WTC11 (cell line): ENCODE measurements at regions not wholly inside any gene's neighbourhood (a gene's known extent, or its start where the extent isn't known, plus 50 kb on each side); places are given as distances from the start of the nearest gene placed in this dataset.

Source experiments
- ATAC-seq: fragments of 200-7000 bp; cut with Tn5 transposase; 2 replicates; pipeline ENCODE4 v1.10.0; 2021; ENCODE audit warnings: mild to moderate bottlenecking, moderate library complexity
- CTCF ChIA-PET: fragments of 300-600 bp; sonication (Branson Sonifier 250); formaldehyde crosslinking; loops from one replicate; lab custom pipeline; 2021; ENCODE audit warnings: antibody characterized with exemption; lab: Charles Lee
- POLR2A ChIA-PET: fragments of 350-600 bp; sonication (Branson Sonifier 250); formaldehyde crosslinking; loops from one replicate; lab custom pipeline; 2021; ENCODE audit warnings: antibody characterized with exemption; lab: Charles Lee
- DNase-seq: peaks from one replicate; pipeline ENCODE4 v3.0.0; 2021; ENCODE audit warnings: low spot score
- H3K27ac Mint-ChIP-seq: 2 replicates; pipeline ENCODE4 v1.8.0; 2021; ENCODE audit warnings: mixed read lengths
- H3K27me3 Mint-ChIP-seq: 2 replicates; pipeline ENCODE4 v1.8.0; 2021; ENCODE audit warnings: low read depth, mild to moderate bottlenecking, moderate library complexity, mixed read lengths
- H3K36me3 Mint-ChIP-seq: 2 replicates; pipeline ENCODE4 v1.8.0; 2021; ENCODE audit warnings: mixed read lengths
- H3K4me1 Mint-ChIP-seq: 2 replicates; pipeline ENCODE4 v1.8.0; 2022; ENCODE audit warnings: mixed read lengths
- H3K4me3 Mint-ChIP-seq: 2 replicates; pipeline ENCODE4 v1.8.0; 2021; ENCODE audit warnings: mild to moderate bottlenecking, moderate library complexity, mixed read lengths
- H3K9me3 Mint-ChIP-seq: 2 replicates; pipeline ENCODE4 v1.8.0; 2021; ENCODE audit warnings: mixed read lengths
- ARID4B ChIP-seq: sonication (generic); formaldehyde crosslinking; IDR thresholded peaks from 2 replicates; pipeline ENCODE4 v1.8.0; 2023; ENCODE audit warnings: missing genetic modification reagents, mild to moderate bottlenecking, borderline replicate concordance
- E2F4 ChIP-seq: sonication (generic); formaldehyde crosslinking; IDR thresholded peaks from 2 replicates; pipeline ENCODE4 v1.8.1; 2022; ENCODE audit warnings: low read depth, mild to moderate bottlenecking, moderate library complexity, missing genetic modification reagents, borderline replicate concordance
- EMX1 ChIP-seq: fragments of 250-450 bp; sonication (Bioruptor Pico); IDR thresholded peaks from 2 replicates; pipeline ENCODE4 v1.8.0; 2021; ENCODE audit warnings: mild to moderate bottlenecking
- FOXP1 ChIP-seq: sonication (generic); formaldehyde crosslinking; IDR thresholded peaks from 2 replicates; pipeline ENCODE4 v1.8.0; 2022; ENCODE audit warnings: missing genetic modification reagents, mild to moderate bottlenecking, moderate library complexity, borderline replicate concordance
- IRF2 ChIP-seq: sonication (generic); formaldehyde crosslinking; IDR thresholded peaks from 2 replicates; pipeline ENCODE4 v1.8.0; 2022; ENCODE audit warnings: low read depth, missing genetic modification reagents, borderline replicate concordance
- NFE2L1 ChIP-seq: sonication (generic); formaldehyde crosslinking; IDR thresholded peaks from 2 replicates; pipeline ENCODE4 v1.8.1; 2023; ENCODE audit warnings: missing genetic modification reagents
- PRRX2 ChIP-seq: fragments of 250-450 bp; sonication (Bioruptor Pico); IDR thresholded peaks from 2 replicates; pipeline ENCODE4 v1.8.0; 2021; ENCODE audit warnings: mild to moderate bottlenecking
- RELA ChIP-seq: sonication (generic); formaldehyde crosslinking; IDR thresholded peaks from 2 replicates; pipeline ENCODE4 v1.8.1; 2022; ENCODE audit warnings: missing genetic modification reagents, mild to moderate bottlenecking, borderline replicate concordance
- SMAD4 ChIP-seq: sonication (generic); formaldehyde crosslinking; IDR thresholded peaks from 2 replicates; pipeline ENCODE4 v1.8.0; 2022; ENCODE audit warnings: mild to moderate bottlenecking, missing genetic modification reagents
- SP1 ChIP-seq: sonication (generic); formaldehyde crosslinking; conservative IDR thresholded peaks from 2 replicates; pipeline ENCODE4 v1.8.1; 2022; ENCODE audit warnings: missing genetic modification reagents
- TEAD1 ChIP-seq: sonication (generic); formaldehyde crosslinking; IDR thresholded peaks from 2 replicates; pipeline ENCODE4 v1.8.0; 2022; ENCODE audit warnings: mild to moderate bottlenecking, missing genetic modification reagents
- ZBTB21 ChIP-seq: sonication (generic); formaldehyde crosslinking; IDR thresholded peaks from 2 replicates; pipeline ENCODE4 v1.8.1; 2023; ENCODE audit warnings: mild to moderate bottlenecking, missing genetic modification reagents, borderline replicate concordance
- ZNF281 ChIP-seq: sonication (generic); formaldehyde crosslinking; IDR thresholded peaks from 2 replicates; pipeline ENCODE4 v1.8.0; 2023; ENCODE audit warnings: mild to moderate bottlenecking, missing genetic modification reagents
- ZNF423 ChIP-seq: fragments of 250-450 bp; sonication (Bioruptor Pico); IDR thresholded peaks from 2 replicates; pipeline ENCODE4 v2.1.2; 2022; ENCODE audit warnings: mild to moderate bottlenecking, moderate library complexity
- ZNF512 ChIP-seq: sonication (generic); formaldehyde crosslinking; IDR thresholded peaks from 2 replicates; pipeline ENCODE4 v1.8.1; 2022; ENCODE audit warnings: missing genetic modification reagents, borderline replicate concordance
- ZSCAN18 ChIP-seq: fragments of 250-450 bp; sonication (Bioruptor Pico); IDR thresholded peaks from 2 replicates; pipeline ENCODE4 v2.1.2; 2022; ENCODE audit warnings: mild to moderate bottlenecking, moderate library complexity
- TF ChIP-seq, protein P1 (sequence below): sonication (generic); formaldehyde crosslinking; IDR thresholded peaks from 2 replicates; pipeline ENCODE4 v1.8.1; 2023; ENCODE audit warnings: mild to moderate bottlenecking, missing genetic modification reagents
- TF ChIP-seq, protein P2 (sequence below): sonication (generic); formaldehyde crosslinking; conservative IDR thresholded peaks from 2 replicates; pipeline ENCODE4 v1.8.1; 2023; ENCODE audit warnings: mild to moderate bottlenecking, low read depth, missing genetic modification reagents, moderate library complexity

DNA sequence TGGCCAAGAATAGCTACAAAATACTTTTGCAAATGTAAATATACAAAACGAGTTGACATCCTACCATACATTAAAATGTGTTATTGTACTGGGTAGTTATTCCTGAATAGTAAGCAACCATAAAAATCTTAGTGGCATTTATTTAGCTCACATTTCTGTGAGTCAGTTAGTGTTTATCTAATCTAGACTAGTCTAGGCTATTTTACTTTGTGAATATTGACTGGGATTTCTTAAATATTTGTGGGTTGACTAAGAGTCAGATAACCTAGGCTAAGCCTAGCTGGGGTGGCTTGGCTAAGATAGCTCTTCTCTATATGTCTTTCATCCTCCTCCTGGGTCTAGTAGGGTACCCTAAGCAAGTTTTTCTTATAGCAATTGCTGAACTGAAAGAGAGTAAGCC lies 543.8 kb upstream of the DIAPH2 start (continued):
- TF ChIP-seq ZNF512 (no peak), PRRX2 (CRISPR knock-in tag) (no peak), EMX1 (CRISPR knock-in tag) (no peak), FOXP1 (CRISPR knock-in tag) (no peak), ZNF281 (CRISPR knock-in tag) (no peak), SP1 (CRISPR knock-in tag) (no peak), NFE2L1 (CRISPR knock-in tag) (no peak), IRF2 (CRISPR knock-in tag) (no peak), SMAD4 (CRISPR knock-in tag) (no peak)

GRCh38 chrX:96147681-96148080 lies 537.0 kb upstream of the DIAPH2 start:
- Mint-ChIP-seq H3K4me1 (no peaks in the 10 kb centered on the region), H3K9me3 (peaks cover 10% of the 10 kb centered on the region), H3K27me3 (no peaks in the 10 kb centered on the region), H3K36me3 (no peaks in the 10 kb centered on the region), H3K4me3 (no peak overlapping the region)
- POLR2A ChIA-PET = no interaction called here
- ATAC-seq = no peak
- TF ChIP-seq, protein P1, sequence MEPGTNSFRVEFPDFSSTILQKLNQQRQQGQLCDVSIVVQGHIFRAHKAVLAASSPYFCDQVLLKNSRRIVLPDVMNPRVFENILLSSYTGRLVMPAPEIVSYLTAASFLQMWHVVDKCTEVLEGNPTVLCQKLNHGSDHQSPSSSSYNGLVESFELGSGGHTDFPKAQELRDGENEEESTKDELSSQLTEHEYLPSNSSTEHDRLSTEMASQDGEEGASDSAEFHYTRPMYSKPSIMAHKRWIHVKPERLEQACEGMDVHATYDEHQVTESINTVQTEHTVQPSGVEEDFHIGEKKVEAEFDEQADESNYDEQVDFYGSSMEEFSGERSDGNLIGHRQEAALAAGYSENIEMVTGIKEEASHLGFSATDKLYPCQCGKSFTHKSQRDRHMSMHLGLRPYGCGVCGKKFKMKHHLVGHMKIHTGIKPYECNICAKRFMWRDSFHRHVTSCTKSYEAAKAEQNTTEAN = no peak
- no peak for TF ChIP-seq SP1 (CRISPR knock-in tag)
- TF ChIP-seq ZSCAN18 (CRISPR knock-in tag) = no peak
- TF ChIP-seq, all 79 proteins: peak for 0
- H3K27ac Mint-ChIP-seq = no peak overlapping the region
- CTCF ChIA-PET = no interaction called here
- DNase-seq = no peak

GRCh38 chrX:96170626-96171025 lies 514.0 kb upstream of the DIAPH2 start:
- ATAC-seq = no peak
- Mint-ChIP-seq H3K4me3 (no peak overlapping the region), H3K4me1 (no peaks in the 10 kb centered on the region), H3K27me3 (no peaks in the 10 kb centered on the region; the same call in 1 of the 2 replicates), H3K36me3 (no peaks in the 10 kb centered on the region), H3K9me3 (no peaks in the 10 kb centered on the region), H3K27ac (no peak overlapping the region)
- CTCF ChIA-PET = no interaction called here
- DNase-seq = no peak
- POLR2A ChIA-PET = no interaction called here
- no peak for TF ChIP-seq E2F4
- TF ChIP-seq, protein P2, sequence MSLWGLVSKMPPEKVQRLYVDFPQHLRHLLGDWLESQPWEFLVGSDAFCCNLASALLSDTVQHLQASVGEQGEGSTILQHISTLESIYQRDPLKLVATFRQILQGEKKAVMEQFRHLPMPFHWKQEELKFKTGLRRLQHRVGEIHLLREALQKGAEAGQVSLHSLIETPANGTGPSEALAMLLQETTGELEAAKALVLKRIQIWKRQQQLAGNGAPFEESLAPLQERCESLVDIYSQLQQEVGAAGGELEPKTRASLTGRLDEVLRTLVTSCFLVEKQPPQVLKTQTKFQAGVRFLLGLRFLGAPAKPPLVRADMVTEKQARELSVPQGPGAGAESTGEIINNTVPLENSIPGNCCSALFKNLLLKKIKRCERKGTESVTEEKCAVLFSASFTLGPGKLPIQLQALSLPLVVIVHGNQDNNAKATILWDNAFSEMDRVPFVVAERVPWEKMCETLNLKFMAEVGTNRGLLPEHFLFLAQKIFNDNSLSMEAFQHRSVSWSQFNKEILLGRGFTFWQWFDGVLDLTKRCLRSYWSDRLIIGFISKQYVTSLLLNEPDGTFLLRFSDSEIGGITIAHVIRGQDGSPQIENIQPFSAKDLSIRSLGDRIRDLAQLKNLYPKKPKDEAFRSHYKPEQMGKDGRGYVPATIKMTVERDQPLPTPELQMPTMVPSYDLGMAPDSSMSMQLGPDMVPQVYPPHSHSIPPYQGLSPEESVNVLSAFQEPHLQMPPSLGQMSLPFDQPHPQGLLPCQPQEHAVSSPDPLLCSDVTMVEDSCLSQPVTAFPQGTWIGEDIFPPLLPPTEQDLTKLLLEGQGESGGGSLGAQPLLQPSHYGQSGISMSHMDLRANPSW (CRISPR knock-in tag) = no peak
- TF ChIP-seq ZBTB21 (CRISPR knock-in tag) = no peak
- no peak for TF ChIP-seq ZNF423 (CRISPR knock-in tag)
- TF ChIP-seq TEAD1 (CRISPR knock-in tag) = no peak
- TF ChIP-seq RELA (CRISPR knock-in tag) = no peak
- no peak for TF ChIP-seq ARID4B (CRISPR knock-in tag)
